WERI-Rb-1 (cell line): ENCODE measurements at regions not wholly inside any gene's neighbourhood (a gene's known extent, or its start where the extent isn't known, plus 50 kb on each side); places are given as distances from the start of the nearest gene placed in this dataset.

Source experiments
- DNase-seq: peaks from one replicate; pipeline ENCODE4 v3.0.0-alpha.2; 2020
- H3K27ac ChIP-seq: fragments of 250-450 bp; sonication (Bioruptor Pico); 2 replicates; pipeline ENCODE4 v1.5.1; 2020; ENCODE audit warnings: mild to moderate bottlenecking, moderate library complexity
- H3K27me3 ChIP-seq: fragments of 250-450 bp; sonication (Bioruptor Pico); 2 replicates; pipeline ENCODE4 v1.5.1; 2021; ENCODE audit warnings: mild to moderate bottlenecking, low read depth, moderate library complexity; ENCODE audit not compliant: insufficient read depth, severe bottlenecking
- H3K36me3 ChIP-seq: fragments of 250-450 bp; sonication (Bioruptor Pico); 2 replicates; pipeline ENCODE4 v1.5.1; 2020; ENCODE audit warnings: mild to moderate bottlenecking, moderate library complexity
- H3K4me3 ChIP-seq: 2 replicates; pipeline ENCODE4 v1.5.1; 2011; ENCODE audit warnings: low read depth, mild to moderate bottlenecking, control low read depth, low read length
- H3K9me3 ChIP-seq: fragments of 250-450 bp; sonication (Bioruptor Pico); 2 replicates; pipeline ENCODE4 v1.5.1; 2021; ENCODE audit warnings: mild to moderate bottlenecking, moderate library complexity; ENCODE audit not compliant: severe bottlenecking
- CTCF ChIP-seq: IDR thresholded peaks from 2 replicates; pipeline ENCODE4 v1.5.1; 2011; ENCODE audit warnings: low read depth, mild to moderate bottlenecking, control low read depth, inconsistent platforms, low read length

DNA sequence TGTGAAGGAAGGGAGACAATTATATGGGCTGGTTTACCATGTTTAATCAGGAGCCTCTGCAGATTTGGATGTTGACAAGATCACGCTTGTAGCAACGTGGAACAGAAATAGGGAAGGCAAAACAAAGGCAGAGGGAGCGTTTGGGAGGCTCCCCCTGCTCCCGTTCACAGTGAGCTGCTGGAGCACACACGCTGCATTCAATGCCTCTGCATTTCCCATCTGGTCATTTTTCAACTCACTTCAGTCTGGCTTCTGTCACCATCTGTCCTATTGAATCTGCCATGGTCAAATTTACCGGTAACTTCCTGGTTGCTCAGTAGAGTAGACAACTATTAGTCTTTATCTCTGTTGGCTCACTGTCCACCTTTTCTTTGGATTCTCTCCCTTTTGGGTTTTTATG, 91.0 kb downstream of the NHLRC3 start:
- TF ChIP-seq CTCF, result no peak
- Histone ChIP-seq H3K36me3 (no peaks in the 10 kb centered on the region), H3K9me3 (no peaks in the 10 kb centered on the region), H3K27ac (no peak overlapping the region), H3K27me3 (no peaks in the 10 kb centered on the region), H3K4me3 (no peak overlapping the region)
- DNase-seq, result peak; percentile 6

GRCh38 chr13:39130301-39130700, 92.0 kb downstream of the NHLRC3 start:
- Histone ChIP-seq H3K9me3 (no peaks in the 10 kb centered on the region), H3K27me3 (no peaks in the 10 kb centered on the region), H3K27ac (no peak overlapping the region), H3K36me3 (no peaks in the 10 kb centered on the region), H3K4me3 (no peak overlapping the region)
- DNase-seq, result no peak
- TF ChIP-seq CTCF, result no peak

GRCh38 chr13:39132286-39133230, 94.3 kb downstream of the NHLRC3 start:
- Histone ChIP-seq H3K4me3 (no peak overlapping the region), H3K9me3 (no peaks in the 10 kb centered on the region), H3K27me3 (no peaks in the 10 kb centered on the region), H3K27ac (no peak overlapping the region), H3K36me3 (no peaks in the 10 kb centered on the region)
- no peak for TF ChIP-seq CTCF
- DNase-seq, result no peak

DNA sequence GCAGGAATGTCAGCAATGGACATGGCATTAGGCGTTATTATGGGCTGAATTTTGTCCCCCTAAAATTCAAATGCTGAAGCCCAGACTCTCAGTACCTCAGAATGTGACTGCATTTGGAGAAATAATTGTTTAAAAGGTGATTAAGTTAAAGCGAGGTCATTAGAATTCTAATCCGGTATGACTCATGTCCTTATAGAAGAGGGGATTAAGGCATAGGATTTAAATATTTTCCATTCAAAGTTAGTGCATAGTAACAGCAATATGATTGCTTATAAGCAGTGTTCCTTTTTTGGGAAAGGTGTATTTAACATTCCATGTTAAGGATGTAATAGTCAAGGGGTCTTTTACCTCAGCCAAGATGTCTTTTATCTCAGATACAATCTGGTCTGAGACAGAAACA, 95.5 kb downstream of the NHLRC3 start:
- DNase-seq, result no peak
- Histone ChIP-seq H3K27ac (no peak overlapping the region), H3K36me3 (no peaks in the 10 kb centered on the region), H3K4me3 (no peak overlapping the region), H3K27me3 (no peaks in the 10 kb centered on the region), H3K9me3 (no peaks in the 10 kb centered on the region)
- no peak for TF ChIP-seq CTCF

DNA sequence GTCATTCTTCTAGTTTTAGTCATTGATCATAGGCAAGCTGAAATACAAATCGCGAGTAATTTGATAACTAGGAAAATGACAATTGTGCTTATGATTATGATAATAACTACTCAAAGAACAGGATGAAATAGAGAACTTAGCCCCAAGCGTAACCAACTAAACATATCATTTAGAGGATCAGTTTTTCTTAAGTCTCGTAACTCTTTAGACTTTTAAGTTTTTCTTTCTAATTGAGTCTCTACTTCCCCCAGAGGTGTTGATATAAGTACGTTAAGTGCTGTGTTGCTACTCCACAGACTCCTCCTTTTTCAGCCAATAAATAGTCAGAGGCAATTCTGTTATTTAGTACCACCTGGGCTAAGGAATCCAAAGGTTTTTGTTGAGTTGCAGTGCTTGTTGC, 96.3 kb downstream of the NHLRC3 start:
- Histone ChIP-seq H3K36me3 (no peaks in the 10 kb centered on the region), H3K27me3 (no peaks in the 10 kb centered on the region), H3K4me3 (no peak overlapping the region), H3K9me3 (no peaks in the 10 kb centered on the region), H3K27ac (no peak overlapping the region)
- DNase-seq, result no peak
- no peak for TF ChIP-seq CTCF
